ENCODE measurements at regions not wholly inside any gene's neighbourhood (a gene's known extent, or its start where the extent isn't known, plus 50 kb on each side); places are given as distances from the start of the nearest gene placed in this dataset.
A peak's percentile ranks its signal among the peaks of the same experiment; 100 is the strongest.

- H3K4me1 Mint-ChIP-seq (ENCODE audit: low read depth, unreplicated experiment) = peaks cover 18% of the 10 kb centered on the region
- no peak for DNase-seq
- CTCF ChIA-PET = no interaction called here
- intact Hi-C loops (cut with micrococcal nuclease; ENCODE audit: unreplicated experiment) = no loop called here
- H3K27me3 Mint-ChIP-seq (ENCODE audit: unreplicated experiment) = no peaks in the 10 kb centered on the region
- H3K4me3 Mint-ChIP-seq (ENCODE audit: low read depth, unreplicated experiment) = no peak overlapping the region
- peaks cover 16% of the 10 kb centered on the region for H3K9me3 Mint-ChIP-seq (ENCODE audit: low read depth, unreplicated experiment)
- no peak for TF ChIP-seq CTCF (IDR thresholded peaks at IDR 0.05; ENCODE audit: unreplicated experiment)
- H3K36me3 Mint-ChIP-seq (ENCODE audit: insufficient read depth, unreplicated experiment) = no peaks in the 10 kb centered on the region
- BruUV-seq (replicated peaks) = no TSS peak
- no peak overlapping the region for H3K27ac Mint-ChIP-seq (ENCODE audit: unreplicated experiment)
These were observed 809.1 kb downstream of the TNS3 start for GRCh38 chr7:46772776-46773175.

- no TSS peak for BruUV-seq (replicated peaks)
- CTCF ChIA-PET = no interaction called here
- no peak for DNase-seq
- H3K36me3 Mint-ChIP-seq (ENCODE audit: insufficient read depth, unreplicated experiment) = peaks cover 5% of the 10 kb centered on the region
- H3K27me3 Mint-ChIP-seq (ENCODE audit: unreplicated experiment) = no peaks in the 10 kb centered on the region
- intact Hi-C loops (cut with micrococcal nuclease; ENCODE audit: unreplicated experiment) = loop anchor here (10.0 kb wide), 1 partner anchor 408 kb away; no protein-coding TSS in a partner anchor
- no peak overlapping the region for H3K27ac Mint-ChIP-seq (ENCODE audit: unreplicated experiment)
- H3K4me3 Mint-ChIP-seq (ENCODE audit: low read depth, unreplicated experiment) = no peak overlapping the region
- no peak for TF ChIP-seq CTCF (IDR thresholded peaks at IDR 0.05; ENCODE audit: unreplicated experiment)
- H3K4me1 Mint-ChIP-seq (ENCODE audit: low read depth, unreplicated experiment) = peaks cover 24% of the 10 kb centered on the region
- peaks cover 16% of the 10 kb centered on the region for H3K9me3 Mint-ChIP-seq (ENCODE audit: low read depth, unreplicated experiment)
These were observed 814.8 kb downstream of the TNS3 start for GRCh38 chr7:46767071-46767470.

- BruUV-seq (replicated peaks) = no TSS peak
- Mint-ChIP-seq H3K27me3 (ENCODE audit: unreplicated experiment) (no peaks in the 10 kb centered on the region), H3K36me3 (ENCODE audit: insufficient read depth, unreplicated experiment) (peaks cover 5% of the 10 kb centered on the region), H3K27ac (ENCODE audit: unreplicated experiment) (peak overlapping the region; percentile 80), H3K4me1 (ENCODE audit: low read depth, unreplicated experiment) (peaks cover 30% of the 10 kb centered on the region), H3K4me3 (ENCODE audit: low read depth, unreplicated experiment) (peak overlapping the region; percentile 4), H3K9me3 (ENCODE audit: low read depth, unreplicated experiment) (peaks cover 10% of the 10 kb centered on the region)
- DNase-seq = peak; percentile 90
- CTCF ChIA-PET = interaction anchor here (0.9 to 1.0 kb wide), 3 partner anchors 22 to 337 kb away, joined by 3 read pairs; no protein-coding TSS in a partner anchor
- TF ChIP-seq CTCF (IDR thresholded peaks at IDR 0.05; ENCODE audit: unreplicated experiment) = no peak
- intact Hi-C loops (cut with micrococcal nuclease; ENCODE audit: unreplicated experiment) = loop anchor here (1.0 to 10.0 kb wide), 7 partner anchors 20 to 844 kb away; no protein-coding TSS in a partner anchor
These were observed 817.6 kb downstream of the TNS3 start for GRCh38 chr7:46764100-46764936.

GRCh38 chr7:46763344-46763743, 818.6 kb downstream of the TNS3 start:
- no TSS peak for BruUV-seq (replicated peaks)
- peaks cover 6% of the 10 kb centered on the region for H3K9me3 Mint-ChIP-seq (ENCODE audit: low read depth, unreplicated experiment)
- H3K27ac Mint-ChIP-seq (ENCODE audit: unreplicated experiment) = no peak overlapping the region
- intact Hi-C loops (cut with micrococcal nuclease; ENCODE audit: unreplicated experiment) = loop anchor here (5.0 to 10.0 kb wide), 4 partner anchors 111 to 411 kb away; no protein-coding TSS in a partner anchor
- DNase-seq = no peak
- H3K4me3 Mint-ChIP-seq (ENCODE audit: low read depth, unreplicated experiment) = no peak overlapping the region
- H3K36me3 Mint-ChIP-seq (ENCODE audit: insufficient read depth, unreplicated experiment) = peaks cover 5% of the 10 kb centered on the region
- H3K27me3 Mint-ChIP-seq (ENCODE audit: unreplicated experiment) = no peaks in the 10 kb centered on the region
- CTCF ChIA-PET = no interaction called here
- TF ChIP-seq CTCF (IDR thresholded peaks at IDR 0.05; ENCODE audit: unreplicated experiment) = no peak
- H3K4me1 Mint-ChIP-seq (ENCODE audit: low read depth, unreplicated experiment) = peaks cover 30% of the 10 kb centered on the region

Data from Calu3 (cell line).